GM23338 (cell line): ENCODE measurements at regions not wholly inside any gene's neighbourhood (a gene's known extent, or its start where the extent isn't known, plus 50 kb on each side); places are given as distances from the start of the nearest gene placed in this dataset.
A peak's percentile ranks its signal among the peaks of the same experiment; 100 is the strongest.

Experiments used
- ATAC-seq: fragments of 200-7000 bp; cut with Tn5 transposase; 3 replicates; pipeline ENCODE4 v1.9.1; 2020
- DNase-seq: peaks from one replicate; pipeline ENCODE4 v3.0.0-alpha.2; 2015; ENCODE audit warnings: low spot score
- H2AFZ ChIP-seq: fragments of 200-600 bp; sonication (generic); 2 replicates; pipeline ENCODE4 v1.8.0; 2016; ENCODE audit warnings: antibody characterized with exemption, mild to moderate bottlenecking, moderate library complexity
- H3F3A ChIP-seq: fragments of 200-600 bp; sonication (generic); replicated peaks from 2 replicates; pipeline ENCODE4 v1.8.0; 2017; ENCODE audit warnings: antibody characterized with exemption, mixed run types, low read depth
- H3K27ac ChIP-seq: fragments of 200-600 bp; sonication (generic); 2 replicates; pipeline ENCODE4 v1.6.1; 2016; ENCODE audit warnings: low read depth
- H3K27me3 ChIP-seq: fragments of 200-600 bp; sonication (generic); 2 replicates; pipeline ENCODE4 v1.8.0; 2016; ENCODE audit warnings: mild to moderate bottlenecking, mixed run types, moderate library complexity; ENCODE audit not compliant: insufficient read depth
- H3K36me3 ChIP-seq: fragments of 200-600 bp; sonication (generic); 2 replicates; pipeline ENCODE4 v1.8.0; 2016; ENCODE audit warnings: mild to moderate bottlenecking; ENCODE audit not compliant: insufficient read depth
- H3K4me1 ChIP-seq: fragments of 200-600 bp; sonication (generic); 2 replicates; pipeline ENCODE4 v1.8.0; 2016; ENCODE audit warnings: mild to moderate bottlenecking, moderate library complexity; ENCODE audit not compliant: insufficient read depth
- H3K4me2 ChIP-seq: fragments of 200-600 bp; sonication (generic); 2 replicates; pipeline ENCODE4 v1.7.1; 2017; ENCODE audit warnings: mixed run types
- H3K4me3 ChIP-seq: fragments of 200-600 bp; sonication (generic); 2 replicates; pipeline ENCODE4 v1.6.1; 2016; ENCODE audit warnings: mixed run types
- H3K79me2 ChIP-seq: fragments of 200-600 bp; sonication (generic); replicated peaks from 2 replicates; pipeline ENCODE4 v1.8.0; 2017; ENCODE audit warnings: mild to moderate bottlenecking; ENCODE audit not compliant: insufficient read depth
- H3K9me2 ChIP-seq: fragments of 200-600 bp; sonication (generic); 2 replicates; pipeline ENCODE4 v1.8.0; 2017; ENCODE audit not compliant: insufficient read depth
- H4K20me1 ChIP-seq: fragments of 200-600 bp; sonication (generic); replicated peaks from 2 replicates; pipeline ENCODE4 v1.8.0; 2017; ENCODE audit warnings: mild to moderate bottlenecking; ENCODE audit not compliant: insufficient read depth
- H3K27ac Mint-ChIP-seq: 2 replicates; pipeline ENCODE4 v1.8.0; 2020; ENCODE audit warnings: inconsistent platforms, mild to moderate bottlenecking, moderate library complexity, mixed read lengths
- H3K27me3 Mint-ChIP-seq: 3 replicates; pipeline ENCODE4 v1.8.0; 2022; ENCODE audit warnings: low read depth, mild to moderate bottlenecking, moderate library complexity, mixed read lengths, inconsistent platforms; ENCODE audit not compliant: insufficient read depth, poor library complexity
- H3K36me3 Mint-ChIP-seq: 3 replicates; pipeline ENCODE4 v1.8.0; 2021; ENCODE audit warnings: low read depth, mild to moderate bottlenecking, inconsistent platforms, moderate library complexity, mixed read lengths
- H3K4me1 Mint-ChIP-seq: 3 replicates; pipeline ENCODE4 v1.8.0; 2020; ENCODE audit warnings: mild to moderate bottlenecking, inconsistent platforms, mixed read lengths
- H3K4me3 Mint-ChIP-seq: 3 replicates; pipeline ENCODE4 v1.8.0; 2021; ENCODE audit warnings: moderate library complexity, mild to moderate bottlenecking, inconsistent platforms, mixed read lengths
- H3K9me3 Mint-ChIP-seq: 3 replicates; pipeline ENCODE4 v1.8.0; 2020; ENCODE audit warnings: moderate library complexity, mild to moderate bottlenecking, inconsistent platforms, mixed read lengths
- CREB1 ChIP-seq: fragments of 250-450 bp; sonication (Bioruptor Pico); IDR thresholded peaks from 2 replicates; pipeline ENCODE4 v1.5.0; 2020; ENCODE audit warnings: low read depth, mild to moderate bottlenecking, moderate library complexity
- ETS1 ChIP-seq: IDR thresholded peaks from 2 replicates; pipeline ENCODE4 v1.6.1; 2016; ENCODE audit warnings: antibody characterized with exemption
- EZH2phosphoT487 ChIP-seq: fragments of 200-600 bp; sonication (generic); IDR thresholded peaks from one replicate; pipeline ENCODE4 v1.8.1; 2018; ENCODE audit warnings: antibody characterized with exemption; ENCODE audit not compliant: unreplicated experiment
- JUNB ChIP-seq: IDR thresholded peaks from one replicate; pipeline ENCODE4 v1.6.1; 2016; ENCODE audit warnings: antibody characterized with exemption; ENCODE audit not compliant: unreplicated experiment
- POLR2AphosphoS5 ChIP-seq: IDR thresholded peaks from 2 replicates; pipeline ENCODE4 v1.6.1; 2016; ENCODE audit warnings: antibody characterized with exemption, low read depth
- REST ChIP-seq: IDR thresholded peaks from one replicate; pipeline ENCODE4 v1.6.1; 2018; ENCODE audit warnings: antibody characterized with exemption; ENCODE audit not compliant: unreplicated experiment
- STAT1 ChIP-seq: IDR thresholded peaks from one replicate; pipeline ENCODE4 v1.6.1; 2016; ENCODE audit warnings: antibody characterized with exemption; ENCODE audit not compliant: unreplicated experiment
- ZNF114 ChIP-seq: fragments of 250-450 bp; sonication (Bioruptor Pico); IDR thresholded peaks from 2 replicates; pipeline ENCODE4 v1.5.0; 2020; ENCODE audit warnings: mild to moderate bottlenecking, moderate library complexity

- Histone ChIP-seq H3K9me2 (no peaks in the 10 kb centered on the region), H4K20me1 (no peaks in the 10 kb centered on the region), H3K4me1 (peaks cover 20% of the 10 kb centered on the region; the same call in 1 of the 2 replicates), H2AFZ (no peak overlapping the region), H3K79me2 (no peaks in the 10 kb centered on the region), H3K27me3 (no peaks in the 10 kb centered on the region), H3K4me3 (no peak overlapping the region), H3F3A (no peaks in the 10 kb centered on the region), H3K36me3 (no peaks in the 10 kb centered on the region), H3K27ac (no peak overlapping the region), H3K4me2 (no peak overlapping the region)
- Mint-ChIP-seq H3K9me3 (0 out of 3 replicates have a peak, but pooled peaks cover under 1% of the 10 kb centered on the region), H3K27ac (no peak overlapping the region), H3K4me1 (peaks cover 38% of the 10 kb centered on the region), H3K4me3 (no peak overlapping the region), H3K27me3 (peaks cover 6% of the 10 kb centered on the region), H3K36me3 (no peaks in the 10 kb centered on the region)
- TF ChIP-seq CREB1 (CRISPR knock-in tag): no peak
- ATAC-seq: no peak
- DNase-seq: no peak
Measured at GRCh38 chr21:38646213-38646837, 148.0 kb upstream of the ERG start.

DNA sequence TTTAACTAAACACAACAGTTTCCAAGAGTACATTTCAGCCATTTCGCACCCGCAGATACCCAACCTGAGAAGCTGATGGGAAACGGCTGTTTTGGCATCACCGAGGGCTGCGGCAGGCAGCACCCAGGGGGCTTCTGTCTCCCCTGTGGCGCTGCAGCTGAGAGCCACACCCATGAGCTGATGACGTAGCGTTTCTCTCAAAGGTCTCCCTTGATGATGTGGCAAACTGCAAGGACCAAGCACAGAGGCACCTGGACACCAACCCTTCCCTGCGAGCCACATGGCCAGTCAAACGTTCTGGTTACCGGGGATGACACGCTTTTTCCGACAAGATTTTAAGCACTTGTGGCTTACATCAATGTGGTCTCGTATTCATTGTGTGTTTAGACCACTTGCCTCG lies 150.8 kb upstream of the ERG start:
- H3K4me3 Mint-ChIP-seq: no peak overlapping the region
- no peaks in the 10 kb centered on the region for H3F3A ChIP-seq
- H4K20me1 ChIP-seq: no peaks in the 10 kb centered on the region
- H2AFZ ChIP-seq: 0 out of 2 replicates have a peak overlapping the region, but pooled peaks have one; percentile 28
- H3K4me1 ChIP-seq: 0 out of 2 replicates have a peak, but pooled peaks cover 2% of the 10 kb centered on the region
- H3K27me3 Mint-ChIP-seq: no peaks in the 10 kb centered on the region
- no peaks in the 10 kb centered on the region for H3K27me3 ChIP-seq
- H3K9me2 ChIP-seq: no peaks in the 10 kb centered on the region
- no peak overlapping the region for H3K4me3 ChIP-seq
- H3K4me2 ChIP-seq: no peak overlapping the region
- H3K36me3 ChIP-seq: no peaks in the 10 kb centered on the region
- DNase-seq (no peak), ATAC-seq (no peak)
- no peaks in the 10 kb centered on the region for H3K79me2 ChIP-seq
- H3K4me1 Mint-ChIP-seq: peaks cover 18% of the 10 kb centered on the region; the same call in 2 of the 3 replicates
- no peaks in the 10 kb centered on the region for H3K36me3 Mint-ChIP-seq
- no peaks in the 10 kb centered on the region for H3K9me3 Mint-ChIP-seq
- TF ChIP-seq EZH2phosphoT487: no peak
- TF ChIP-seq ZNF114 (CRISPR knock-in tag): no peak
- TF ChIP-seq ETS1: no peak
- TF ChIP-seq REST: no peak
- TF ChIP-seq JUNB: no peak
- TF ChIP-seq STAT1: no peak
- no peak for TF ChIP-seq POLR2AphosphoS5
- no peak overlapping the region for H3K27ac Mint-ChIP-seq
- H3K27ac ChIP-seq: no peak overlapping the region
